IMR-90 (cell line): ENCODE measurements at regions not wholly inside any gene's neighbourhood (a gene's known extent, or its start where the extent isn't known, plus 50 kb on each side); places are given as distances from the start of the nearest gene placed in this dataset.

Source experiments
- ATAC-seq: fragments of 200-7000 bp; cut with Tn5 transposase; 2 replicates; pipeline ENCODE4 v1.9.1; 2020; ENCODE audit warnings: low read depth, mild to moderate bottlenecking, moderate library complexity
- BruUV-seq: library from RNA; stranded (reverse); fragments of 400-500 nt; replicated peaks from 2 replicates; lab custom pipeline; 2021; lab: Mats Ljungman, UMichigan
- CTCF ChIA-PET: fragments of 300-600 bp; formaldehyde crosslinking; extraction: SDS; loops from one replicate; lab custom pipeline; 2021; ENCODE audit warnings: antibody characterized with exemption; lab: Yijun Ruan, JAX
- POLR2A ChIA-PET: fragments of 300-600 bp; sonication (Branson Sonifier 250); formaldehyde crosslinking; loops from one replicate; lab custom pipeline; 2022; ENCODE audit warnings: antibody characterized with exemption; ENCODE audit not compliant: unreplicated experiment; lab: Charles Lee
- DNase-seq: peaks from one replicate; pipeline ENCODE4 v3.0.0; 2013
- H2AFZ ChIP-seq: replicated peaks from 2 replicates; pipeline ENCODE3; 2013; ENCODE audit warnings: low read length, mild to moderate bottlenecking; ENCODE audit not compliant: poor library complexity
- H2AK5ac ChIP-seq: 2 replicates; pipeline ENCODE4 v1.6.1; 2013; ENCODE audit warnings: low read depth, low read length, inconsistent platforms
- H2AK9ac ChIP-seq: replicated peaks from 2 replicates; pipeline ENCODE3; 2013; ENCODE audit warnings: mild to moderate bottlenecking, low read depth, low read length, moderate library complexity; ENCODE audit not compliant: poor library complexity
- H2BK120ac ChIP-seq: 2 replicates; pipeline ENCODE4 v1.6.1; 2013; ENCODE audit warnings: low read depth, low read length, inconsistent platforms
- H2BK15ac ChIP-seq: 3 replicates; pipeline ENCODE4 v1.6.1; 2013; ENCODE audit warnings: low read depth, low read length, inconsistent platforms
- H2BK20ac ChIP-seq: 2 replicates; pipeline ENCODE4 v1.6.1; 2013; ENCODE audit warnings: low read depth, mild to moderate bottlenecking, inconsistent platforms, low read length, moderate library complexity
- H2BK5ac ChIP-seq: 2 replicates; pipeline ENCODE4 v1.6.1; 2013; ENCODE audit warnings: mild to moderate bottlenecking, low read depth, low read length, inconsistent platforms; ENCODE audit not compliant: poor library complexity, severe bottlenecking
- H3K14ac ChIP-seq: replicated peaks from 2 replicates; pipeline ENCODE4 v1.6.1; 2013; ENCODE audit warnings: low read depth, low read length, inconsistent platforms
- H3K18ac ChIP-seq: 2 replicates; pipeline ENCODE4 v1.6.1; 2013; ENCODE audit warnings: low read depth, low read length, control low read depth
- H3K23ac ChIP-seq: 2 replicates; pipeline ENCODE4 v1.6.1; 2013; ENCODE audit warnings: low read depth, low read length, inconsistent platforms
- H3K27ac ChIP-seq: 2 replicates; pipeline ENCODE4 v1.5.1; 2013; ENCODE audit warnings: mild to moderate bottlenecking, control low read depth, low read length; ENCODE audit not compliant: insufficient read depth
- H3K27me3 ChIP-seq: 2 replicates; pipeline ENCODE4 v1.6.1; 2013; ENCODE audit warnings: low read length; ENCODE audit not compliant: control insufficient read depth, insufficient read depth
- H3K36me3 ChIP-seq: 2 replicates; pipeline ENCODE4 v1.6.1; 2013; ENCODE audit warnings: low read length, mixed read lengths; ENCODE audit not compliant: control insufficient read depth, insufficient read depth
- H3K4ac ChIP-seq: 2 replicates; pipeline ENCODE4 v1.6.1; 2013; ENCODE audit warnings: low read depth, low read length, inconsistent platforms
- H3K4me1 ChIP-seq: 2 replicates; pipeline ENCODE4 v1.6.1; 2013; ENCODE audit warnings: low read length, mixed read lengths; ENCODE audit not compliant: control insufficient read depth, insufficient read depth
- H3K4me2 ChIP-seq: 2 replicates; pipeline ENCODE4 v1.6.1; 2013; ENCODE audit warnings: low read depth, mild to moderate bottlenecking, control low read depth, low read length, moderate library complexity
- H3K4me3 ChIP-seq: 2 replicates; pipeline ENCODE4 v1.5.1; 2013; ENCODE audit warnings: low read depth, mild to moderate bottlenecking, control low read depth, low read length, moderate library complexity; ENCODE audit not compliant: insufficient read depth
- H3K56ac ChIP-seq: 2 replicates; pipeline ENCODE4 v1.6.1; 2013; ENCODE audit warnings: low read length, inconsistent platforms; ENCODE audit not compliant: insufficient read depth; ENCODE audit errors: extremely low read depth
- H3K79me1 ChIP-seq, 2 experiments: 2 replicates each; pipeline ENCODE4 v1.6.1; 2013; ENCODE audit warnings: low read length in 2 of 2, inconsistent platforms in 1 of 2, low read depth in 1 of 2
- H3K9ac ChIP-seq: 2 replicates; pipeline ENCODE4 v1.6.1; 2013; ENCODE audit warnings: low read depth, low read length, control low read depth
- H3K9me1 ChIP-seq: 2 replicates; pipeline ENCODE4 v1.6.1; 2013; ENCODE audit warnings: low read length, inconsistent platforms; ENCODE audit not compliant: insufficient read depth
- H3K9me3 ChIP-seq: 2 replicates; pipeline ENCODE4 v1.6.1; 2013; ENCODE audit warnings: low read length; ENCODE audit not compliant: control insufficient read depth, insufficient read depth
- H4K20me1 ChIP-seq: 2 replicates; pipeline ENCODE4 v1.6.1; 2013; ENCODE audit warnings: low read length, inconsistent platforms; ENCODE audit not compliant: insufficient read depth
- H4K5ac ChIP-seq: 2 replicates; pipeline ENCODE4 v1.6.1; 2013; ENCODE audit warnings: mild to moderate bottlenecking, low read depth, low read length, control low read depth
- H4K8ac ChIP-seq, 2 experiments: 2 replicates each; pipeline ENCODE4 v1.6.1; 2013; ENCODE audit warnings: low read depth in 2 of 2, low read length in 2 of 2, control low read depth in 1 of 2, inconsistent platforms in 1 of 2
- H4K91ac ChIP-seq: 2 replicates; pipeline ENCODE4 v1.6.1; 2013; ENCODE audit warnings: low read depth, low read length, inconsistent platforms; ENCODE audit not compliant: insufficient read depth
- BHLHE40 ChIP-seq: fragments of 150-350 bp; IDR thresholded peaks from 2 replicates; pipeline ENCODE4 v1.6.1; 2016; ENCODE audit warnings: mild to moderate bottlenecking, low read depth, low read length
- CEBPB ChIP-seq: IDR thresholded peaks from 2 replicates; pipeline ENCODE4 v1.6.1; 2012; ENCODE audit warnings: low read depth, low read length, improper control_type of control experiment
- CHD1 ChIP-seq: IDR thresholded peaks from 2 replicates; pipeline ENCODE4 v1.6.1; 2012; ENCODE audit warnings: low read depth, low read length, improper control_type of control experiment
- ELK1 ChIP-seq: fragments of 150-350 bp; IDR thresholded peaks from 2 replicates; pipeline ENCODE4 v1.6.1; 2016; ENCODE audit warnings: low read depth, mild to moderate bottlenecking, low read length, moderate library complexity, borderline replicate concordance
- FOS ChIP-seq: fragments of 150-350 bp; IDR thresholded peaks from 2 replicates; pipeline ENCODE4 v1.6.1; 2016; ENCODE audit warnings: low read depth, low read length
- MAFK ChIP-seq: IDR thresholded peaks from 2 replicates; pipeline ENCODE4 v1.6.1; 2012; ENCODE audit warnings: low read depth, low read length, improper control_type of control experiment
- MAZ ChIP-seq: IDR thresholded peaks from 2 replicates; pipeline ENCODE4 v1.6.1; 2012; ENCODE audit warnings: low read depth, mild to moderate bottlenecking, low read length, improper control_type of control experiment, moderate library complexity, borderline replicate concordance
- MXI1 ChIP-seq: IDR thresholded peaks from 2 replicates; pipeline ENCODE4 v1.6.1; 2012; ENCODE audit warnings: low read depth, mild to moderate bottlenecking, low read length, moderate library complexity, borderline replicate concordance
- NFE2L2 ChIP-seq: fragments of 150-350 bp; IDR thresholded peaks from 2 replicates; pipeline ENCODE4 v1.6.1; 2016; ENCODE audit warnings: low read depth, mild to moderate bottlenecking, low read length
- POLR2A ChIP-seq: IDR thresholded peaks from 2 replicates; pipeline ENCODE4 v1.6.1; 2012; ENCODE audit warnings: mild to moderate bottlenecking, low read depth, low read length
- RAD21 ChIP-seq: IDR thresholded peaks from 2 replicates; pipeline ENCODE4 v1.6.1; 2012; ENCODE audit warnings: low read length, improper control_type of control experiment
- RCOR1 ChIP-seq: IDR thresholded peaks from 2 replicates; pipeline ENCODE4 v1.6.1; 2012; ENCODE audit warnings: mild to moderate bottlenecking, low read length, improper control_type of control experiment; ENCODE audit not compliant: insufficient replicate concordance
- RFX5 ChIP-seq: IDR thresholded peaks from 2 replicates; pipeline ENCODE4 v1.8.0; 2012; ENCODE audit warnings: low read depth, mild to moderate bottlenecking, low read length, moderate library complexity
- SMC3 ChIP-seq: fragments of 150-350 bp; IDR thresholded peaks from 2 replicates; pipeline ENCODE4 v1.6.1; 2016; ENCODE audit warnings: low read depth, mild to moderate bottlenecking, antibody characterized with exemption, low read length, moderate library complexity
- USF2 ChIP-seq: fragments of 150-350 bp; IDR thresholded peaks from 2 replicates; pipeline ENCODE4 v1.6.1; 2017; ENCODE audit warnings: mild to moderate bottlenecking, antibody characterized with exemption, low read length, low read depth
- WGBS, 2 experiments: methylation state at CpG; one replicate each; pipeline versions ENCODE4 v1.1.5 to v1.1.7; 2013; ENCODE audit warnings: missing lambda C conversion rate in 2 of 2; ENCODE audit not compliant: insufficient read length in 1 of 2; ENCODE audit errors: extremely low coverage in 2 of 2; 5-methylcytosine and 5-hydroxymethylcytosine counted together
- dilution Hi-C: fragments of 300-500 bp; cut with HindIII; formaldehyde crosslinking; loops from one replicate; pipeline ENCODE4 v1.14.3; 2018; ENCODE audit warnings: low sequenced_read_pairs; ENCODE audit not compliant: unreplicated experiment
- in situ Hi-C: fragments of 300-500 bp; cut with MboI; formaldehyde crosslinking; loops from 3 replicates; pipeline ENCODE4 v1.14.3; 2019; ENCODE audit warnings: low sequenced_read_pairs, inconsistent platforms, mixed read lengths
- intact Hi-C: fragments of 100-400 bp; cut with micrococcal nuclease; formaldehyde crosslinking; loops from 2 replicates; pipeline ENCODE4 v1.10.0; 2022
- TF ChIP-seq, protein P1 (sequence below): conservative IDR thresholded peaks from 2 replicates; pipeline ENCODE4 v1.5.1; 2012; ENCODE audit warnings: mild to moderate bottlenecking, low read depth, low read length, improper control_type of control experiment

DNA sequence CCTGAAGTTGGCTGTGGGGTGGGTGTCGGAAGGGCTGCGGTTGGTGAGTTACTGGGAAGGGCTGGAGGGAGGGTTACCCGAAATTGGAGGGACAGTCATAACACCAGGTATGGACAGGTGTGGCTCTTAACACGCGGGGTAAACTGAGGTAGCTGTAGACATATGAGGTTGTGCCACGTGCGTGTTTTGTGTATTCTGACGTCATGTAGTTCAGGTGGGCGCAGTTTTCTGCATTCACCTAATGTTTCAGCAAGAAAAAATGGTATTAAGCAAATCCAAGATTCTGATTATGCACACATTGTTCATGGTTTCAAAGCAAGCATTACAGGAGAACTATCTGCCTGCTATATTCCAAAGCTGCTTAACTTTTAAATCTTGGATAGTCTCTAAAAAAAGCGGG, 83.5 kb upstream of the GPM6B start:
- no peak for ATAC-seq

More for the DNA sequence above, 83.5 kb upstream of the GPM6B start:
- H3K9me3 ChIP-seq = no peaks in the 10 kb centered on the region
- no peaks in the 10 kb centered on the region for H3K36me3 ChIP-seq
- ChIA-PET CTCF (no interaction called here), POLR2A (no interaction called here)
- H2AK9ac ChIP-seq = no peak overlapping the region
- peaks cover 2% of the 10 kb centered on the region; the same call in 1 of the 2 replicates for H3K4me1 ChIP-seq
- H3K27me3 ChIP-seq = no peaks in the 10 kb centered on the region; the same call in 1 of the 2 replicates
- BruUV-seq = no TSS peak
- H4K8ac ChIP-seq = no peak overlapping the region
- H3K9ac ChIP-seq = no peak overlapping the region
- no peak overlapping the region for H2BK120ac ChIP-seq
- dilution Hi-C loops = no loop called here
- H3K14ac ChIP-seq = no peak overlapping the region
- H4K20me1 ChIP-seq = no peaks in the 10 kb centered on the region
- H3K4me3 ChIP-seq = no peak overlapping the region
- no peak overlapping the region for H3K23ac ChIP-seq
- no peaks in the 10 kb centered on the region; the same call in 1 of the 2 replicates for H3K9me1 ChIP-seq
- no peak overlapping the region for H3K27ac ChIP-seq
- no peak overlapping the region for H2AFZ ChIP-seq
- H4K5ac ChIP-seq = no peak overlapping the region
- no peaks in the 10 kb centered on the region for H3K79me1 ChIP-seq
- intact Hi-C loops = no loop called here
- no peak overlapping the region for H3K18ac ChIP-seq
- TF ChIP-seq, protein P1, sequence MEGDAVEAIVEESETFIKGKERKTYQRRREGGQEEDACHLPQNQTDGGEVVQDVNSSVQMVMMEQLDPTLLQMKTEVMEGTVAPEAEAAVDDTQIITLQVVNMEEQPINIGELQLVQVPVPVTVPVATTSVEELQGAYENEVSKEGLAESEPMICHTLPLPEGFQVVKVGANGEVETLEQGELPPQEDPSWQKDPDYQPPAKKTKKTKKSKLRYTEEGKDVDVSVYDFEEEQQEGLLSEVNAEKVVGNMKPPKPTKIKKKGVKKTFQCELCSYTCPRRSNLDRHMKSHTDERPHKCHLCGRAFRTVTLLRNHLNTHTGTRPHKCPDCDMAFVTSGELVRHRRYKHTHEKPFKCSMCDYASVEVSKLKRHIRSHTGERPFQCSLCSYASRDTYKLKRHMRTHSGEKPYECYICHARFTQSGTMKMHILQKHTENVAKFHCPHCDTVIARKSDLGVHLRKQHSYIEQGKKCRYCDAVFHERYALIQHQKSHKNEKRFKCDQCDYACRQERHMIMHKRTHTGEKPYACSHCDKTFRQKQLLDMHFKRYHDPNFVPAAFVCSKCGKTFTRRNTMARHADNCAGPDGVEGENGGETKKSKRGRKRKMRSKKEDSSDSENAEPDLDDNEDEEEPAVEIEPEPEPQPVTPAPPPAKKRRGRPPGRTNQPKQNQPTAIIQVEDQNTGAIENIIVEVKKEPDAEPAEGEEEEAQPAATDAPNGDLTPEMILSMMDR = no peak
- no peak for TF ChIP-seq CHD1
- no peak for TF ChIP-seq RCOR1
- no peak for TF ChIP-seq ELK1
- TF ChIP-seq SMC3 = no peak
- no peak for TF ChIP-seq RAD21
- TF ChIP-seq MXI1 = no peak
- TF ChIP-seq MAZ = no peak
- no peak for TF ChIP-seq BHLHE40
- TF ChIP-seq FOS = no peak
- TF ChIP-seq MAFK = no peak
- no peak for TF ChIP-seq POLR2A
- no peak for TF ChIP-seq NFE2L2
- TF ChIP-seq USF2 = no peak
- TF ChIP-seq RFX5 = no peak
- TF ChIP-seq CEBPB = no peak
- no peak overlapping the region for H3K56ac ChIP-seq
- H2AK5ac ChIP-seq = no peak overlapping the region
- no peak overlapping the region for H4K91ac ChIP-seq
- no peak overlapping the region for H2BK5ac ChIP-seq
- H3K4ac ChIP-seq = no peak overlapping the region
- no peak overlapping the region for H2BK15ac ChIP-seq
- H3K4me2 ChIP-seq = no peak overlapping the region
- WGBS, 2 experiments = 82% methylated on average over 6 of the region's 10 CpGs; no CpG with 5 or more reads in 1 of the 2 experiments
- DNase-seq = no peak
- in situ Hi-C loops = no loop called here
- no peak overlapping the region for H2BK20ac ChIP-seq
